Parathyroid adenoma (tissue), 2 donors: ENCODE measurements at regions not wholly inside any gene's neighbourhood (a gene's known extent, or its start where the extent isn't known, plus 50 kb on each side); places are given as distances from the start of the nearest gene placed in this dataset.

Source experiments
- H2AFZ ChIP-seq: fragments of 300-600 bp; sonication (generic); one replicate; pipeline ENCODE4 v1.7.0; 2017; ENCODE audit warnings: antibody characterized with exemption, mild to moderate bottlenecking
- H3K27ac ChIP-seq: fragments of 300-600 bp; sonication (generic); one replicate; pipeline ENCODE4 v1.7.0; 2017
- H3K27me3 ChIP-seq: fragments of 300-600 bp; sonication (generic); one replicate; pipeline ENCODE4 v1.7.0; 2017; ENCODE audit warnings: low read length; ENCODE audit not compliant: control insufficient read depth, insufficient read depth
- H3K36me3 ChIP-seq: fragments of 300-600 bp; sonication (generic); one replicate; pipeline ENCODE4 v1.7.0; 2017; ENCODE audit warnings: low read length; ENCODE audit not compliant: control insufficient read depth, insufficient read depth
- H3K4me1 ChIP-seq: fragments of 300-600 bp; sonication (generic); one replicate; pipeline ENCODE4 v1.7.0; 2017; ENCODE audit warnings: control low read depth
- H3K4me2 ChIP-seq: fragments of 300-600 bp; sonication (generic); one replicate; pipeline ENCODE4 v1.7.0; 2017; ENCODE audit warnings: low read length
- H3K4me3 ChIP-seq: fragments of 300-600 bp; sonication (generic); one replicate; pipeline ENCODE4 v1.7.0; 2017; ENCODE audit warnings: low read depth, low read length
- H3K79me2 ChIP-seq: fragments of 300-600 bp; sonication (generic); one replicate; pipeline ENCODE4 v1.7.0; 2017; ENCODE audit warnings: control low read depth
- H3K9ac ChIP-seq: fragments of 300-600 bp; sonication (generic); one replicate; pipeline ENCODE4 v1.7.0; 2017; ENCODE audit warnings: mild to moderate bottlenecking
- H3K9me3 ChIP-seq: fragments of 300-600 bp; sonication (generic); one replicate; pipeline ENCODE4 v1.7.0; 2017; ENCODE audit warnings: low read length; ENCODE audit not compliant: control insufficient read depth
- TF ChIP-seq, protein P1 (sequence below): fragments of 300-600 bp; sonication (generic); IDR thresholded peaks from one replicate; pipeline ENCODE4 v1.7.0; 2017; ENCODE audit warnings: antibody characterized with exemption, mild to moderate bottlenecking
- donor health status: primary hyperparathyroidism.

DNA sequence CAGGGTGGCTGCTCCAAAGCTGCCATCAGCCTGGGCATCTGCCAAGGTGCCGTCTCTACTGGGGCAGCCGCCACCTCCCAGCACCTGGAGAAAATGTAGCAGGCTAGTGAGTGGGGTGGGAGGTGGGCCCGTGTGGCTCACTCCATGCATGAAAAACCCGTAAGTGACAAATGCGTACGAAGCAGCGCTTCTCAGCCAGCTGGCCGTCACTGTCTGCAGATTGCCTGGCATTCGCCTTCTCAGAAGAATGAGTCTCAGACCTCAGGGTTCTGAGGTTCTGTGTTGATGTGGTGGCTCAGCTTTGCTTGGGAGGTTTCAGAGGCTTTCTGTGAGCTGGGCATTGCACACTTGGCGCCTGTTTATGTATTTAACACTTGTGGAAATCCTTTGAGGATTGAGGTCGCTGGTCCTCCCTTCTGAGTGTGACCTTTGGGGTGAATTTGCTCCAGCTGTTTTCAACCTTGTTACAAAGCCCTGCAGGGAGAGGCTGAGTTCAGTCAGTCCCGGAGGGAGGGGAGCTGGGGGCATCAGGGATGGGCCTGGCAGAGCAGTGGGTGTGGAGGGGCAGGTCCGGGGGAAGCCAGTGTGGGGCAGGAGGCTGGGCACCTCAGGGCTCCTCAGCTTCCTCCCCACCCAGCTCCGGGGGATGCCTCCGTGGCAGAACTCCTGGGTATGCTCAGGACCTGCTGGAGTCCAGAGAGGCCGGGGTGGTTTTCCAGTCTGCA is 977.0 kb downstream of the TBC1D22A start:
- Histone ChIP-seq H3K4me1 (no peaks in the 10 kb centered on the region), H3K27ac (no peak overlapping the region), H3K79me2 (no peaks in the 10 kb centered on the region), H3K4me2 (no peak overlapping the region), H3K9ac (no peak overlapping the region), H3K36me3 (no peaks in the 10 kb centered on the region), H2AFZ (no peak overlapping the region), H3K27me3 (no peaks in the 10 kb centered on the region), H3K9me3 (no peaks in the 10 kb centered on the region), H3K4me3 (no peak overlapping the region)
- TF ChIP-seq, protein P1, sequence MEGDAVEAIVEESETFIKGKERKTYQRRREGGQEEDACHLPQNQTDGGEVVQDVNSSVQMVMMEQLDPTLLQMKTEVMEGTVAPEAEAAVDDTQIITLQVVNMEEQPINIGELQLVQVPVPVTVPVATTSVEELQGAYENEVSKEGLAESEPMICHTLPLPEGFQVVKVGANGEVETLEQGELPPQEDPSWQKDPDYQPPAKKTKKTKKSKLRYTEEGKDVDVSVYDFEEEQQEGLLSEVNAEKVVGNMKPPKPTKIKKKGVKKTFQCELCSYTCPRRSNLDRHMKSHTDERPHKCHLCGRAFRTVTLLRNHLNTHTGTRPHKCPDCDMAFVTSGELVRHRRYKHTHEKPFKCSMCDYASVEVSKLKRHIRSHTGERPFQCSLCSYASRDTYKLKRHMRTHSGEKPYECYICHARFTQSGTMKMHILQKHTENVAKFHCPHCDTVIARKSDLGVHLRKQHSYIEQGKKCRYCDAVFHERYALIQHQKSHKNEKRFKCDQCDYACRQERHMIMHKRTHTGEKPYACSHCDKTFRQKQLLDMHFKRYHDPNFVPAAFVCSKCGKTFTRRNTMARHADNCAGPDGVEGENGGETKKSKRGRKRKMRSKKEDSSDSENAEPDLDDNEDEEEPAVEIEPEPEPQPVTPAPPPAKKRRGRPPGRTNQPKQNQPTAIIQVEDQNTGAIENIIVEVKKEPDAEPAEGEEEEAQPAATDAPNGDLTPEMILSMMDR: no peak

DNA sequence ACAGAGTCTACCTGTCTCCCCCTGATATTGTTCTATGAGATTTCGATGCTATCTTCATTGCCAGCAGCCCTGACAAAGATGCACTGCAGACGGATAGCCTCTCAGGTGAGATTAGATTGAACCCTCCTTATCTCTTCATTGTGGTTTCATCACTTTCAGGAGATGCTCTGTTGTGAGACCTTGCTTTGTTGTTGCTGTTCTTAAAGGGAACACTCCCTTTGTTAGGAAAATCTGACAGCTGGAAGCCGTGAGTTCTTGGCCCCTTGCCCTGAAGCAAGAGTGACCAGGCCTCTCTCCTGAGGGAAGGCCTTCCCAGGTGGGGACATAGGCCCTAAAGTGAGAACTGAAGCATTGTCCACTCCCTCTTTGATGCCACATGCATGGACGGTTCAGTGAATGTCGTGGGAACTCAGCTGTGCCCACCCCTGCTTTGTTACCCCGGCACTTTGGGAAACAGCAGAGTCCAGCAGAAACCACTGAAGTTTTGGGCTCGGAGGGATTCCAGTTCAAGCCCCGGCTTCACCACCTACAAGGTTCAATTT is 976.1 kb downstream of the TBC1D22A start:
- H3K4me2 ChIP-seq: no peak overlapping the region
- no peaks in the 10 kb centered on the region for H3K36me3 ChIP-seq
- no peak overlapping the region for H3K9ac ChIP-seq
- no peak overlapping the region for H2AFZ ChIP-seq
- H3K4me1 ChIP-seq: no peaks in the 10 kb centered on the region
- TF ChIP-seq, protein P1: no peak
- no peaks in the 10 kb centered on the region for H3K9me3 ChIP-seq
- no peak overlapping the region for H3K27ac ChIP-seq
- H3K79me2 ChIP-seq: no peaks in the 10 kb centered on the region
- H3K27me3 ChIP-seq: no peaks in the 10 kb centered on the region
- no peak overlapping the region for H3K4me3 ChIP-seq

DNA sequence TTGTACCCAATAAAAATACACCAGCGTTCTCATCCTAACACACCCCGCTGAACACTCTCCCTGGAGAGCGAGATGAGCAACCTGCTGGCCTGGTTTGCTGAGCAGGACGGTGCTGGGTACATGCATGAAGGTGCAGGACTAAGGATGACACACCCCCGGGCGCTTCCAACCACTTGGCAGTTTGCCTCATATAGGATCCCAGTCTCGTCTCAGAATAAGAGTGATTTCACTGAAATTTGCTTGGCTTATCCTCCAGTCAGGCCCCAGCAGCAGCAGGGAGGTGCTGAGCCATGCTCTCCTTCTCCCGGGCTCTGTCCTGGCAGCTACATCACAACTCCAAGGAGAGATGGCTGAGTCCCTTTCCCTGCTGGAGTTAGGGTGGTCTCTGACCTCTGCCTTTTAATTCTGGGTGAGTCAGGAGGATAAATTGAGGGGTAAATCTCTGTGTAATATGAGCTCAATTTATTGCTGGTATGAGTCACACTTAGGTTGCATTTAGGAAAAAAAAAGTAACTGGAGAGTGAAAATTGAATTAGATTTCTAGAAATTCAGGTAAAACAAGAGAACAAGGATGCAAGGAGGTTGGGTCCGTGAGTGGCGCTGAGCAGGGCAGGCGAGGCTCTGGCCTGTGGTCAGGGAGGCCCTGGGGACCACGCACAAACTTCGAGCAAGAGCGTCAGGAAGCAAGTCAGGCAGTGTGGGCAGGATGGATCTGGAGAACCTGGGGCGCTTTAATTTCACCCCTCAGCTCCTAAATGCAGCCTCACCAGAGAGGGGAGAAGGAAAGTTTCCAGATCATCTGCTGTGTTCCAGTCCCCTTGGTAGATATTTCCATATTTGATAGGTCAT is 974.0 kb downstream of the TBC1D22A start:
- no peaks in the 10 kb centered on the region for H3K79me2 ChIP-seq
- no peak overlapping the region for H3K9ac ChIP-seq
- no peak overlapping the region for H3K4me2 ChIP-seq
- TF ChIP-seq, protein P1: no peak
- no peak overlapping the region for H3K27ac ChIP-seq
- H3K9me3 ChIP-seq: no peaks in the 10 kb centered on the region
- H3K4me3 ChIP-seq: no peak overlapping the region
- no peaks in the 10 kb centered on the region for H3K27me3 ChIP-seq
- H3K36me3 ChIP-seq: no peaks in the 10 kb centered on the region
- no peak overlapping the region for H2AFZ ChIP-seq
- H3K4me1 ChIP-seq: no peaks in the 10 kb centered on the region

- Histone ChIP-seq H3K79me2 (no peaks in the 10 kb centered on the region), H3K4me1 (no peaks in the 10 kb centered on the region), H3K4me2 (no peak overlapping the region), H3K9ac (no peak overlapping the region), H3K27ac (no peak overlapping the region), H3K27me3 (no peaks in the 10 kb centered on the region), H2AFZ (no peak overlapping the region), H3K9me3 (no peaks in the 10 kb centered on the region), H3K4me3 (no peak overlapping the region), H3K36me3 (no peaks in the 10 kb centered on the region)
- TF ChIP-seq, protein P1: no peak
Observed at GRCh38 chr22:47734511-47734910, 972.1 kb downstream of the TBC1D22A start.
